GM12878 (cell line): ENCODE measurements at regions not wholly inside any gene's neighbourhood (a gene's known extent, or its start where the extent isn't known, plus 50 kb on each side); places are given as distances from the start of the nearest gene placed in this dataset.

Source experiments
- ATAC-seq: fragments of 200-7000 bp; cut with Tn5 transposase; 3 replicates; pipeline ENCODE4 v1.9.1; 2020; ENCODE audit warnings: mild to moderate bottlenecking, moderate library complexity
- BruUV-seq: library from RNA; stranded (reverse); fragments of 400-500 nt; replicated peaks from 2 replicates; lab custom pipeline; 2021; lab: Mats Ljungman, UMichigan
- CTCF ChIA-PET: fragments of 300-600 bp; sonication (Branson Sonifier 250); formaldehyde crosslinking; extraction: SDS; loops from one replicate; lab custom pipeline; 2021; ENCODE audit warnings: inconsistent platforms; lab: Yijun Ruan, JAX
- POLR2A ChIA-PET: fragments of 350-600 bp; formaldehyde crosslinking; extraction: SDS; loops from one replicate; lab custom pipeline; 2021; ENCODE audit warnings: inconsistent platforms; lab: Charles Lee
- RAD21 ChIA-PET: fragments of 300-600 bp; sonication (Branson Sonifier 250); formaldehyde crosslinking; loops from one replicate; lab custom pipeline; 2023; ENCODE audit warnings: antibody characterized with exemption; ENCODE audit not compliant: unreplicated experiment; lab: Charles Lee
- SMC1A ChIA-PET: fragments of 300-600 bp; sonication (Branson Sonifier 250); formaldehyde crosslinking; loops from one replicate; lab custom pipeline; 2023; ENCODE audit not compliant: unreplicated experiment, uncharacterized antibody; lab: Charles Lee
- DNase-seq: peaks from one replicate; pipeline ENCODE4 v3.0.0-alpha.2; 2011; ENCODE audit warnings: low read depth, low spot score
- FAIRE-seq: peaks from 3 replicates; lab custom pipeline; 2011; peaks lifted over from hg19 to GRCh38; lab: Jason Lieb, UNC
- H2AFZ ChIP-seq: 2 replicates; pipeline ENCODE4 v1.6.0; 2011; ENCODE audit warnings: low read depth, low read length, control low read depth; ENCODE audit not compliant: control insufficient read depth
- H3K27ac ChIP-seq: 2 replicates; pipeline ENCODE4 v1.5.1; 2011; ENCODE audit warnings: control low read depth; ENCODE audit not compliant: control insufficient read depth, insufficient read depth
- H3K27me3 ChIP-seq, 2 experiments: replicated peaks in 1 of 2; 2 replicates each; pipeline versions ENCODE4 v1.6.0 to v1.6.1; 2011; ENCODE audit warnings: low read length in 1 of 2; ENCODE audit not compliant: control insufficient read depth in 2 of 2, insufficient read depth in 2 of 2
- H3K36me3 ChIP-seq, 2 experiments: 2 replicates each; pipeline ENCODE4 v1.5.1; 2011; ENCODE audit warnings: low read length in 1 of 2; ENCODE audit not compliant: control insufficient read depth in 2 of 2, insufficient read depth in 2 of 2
- H3K4me1 ChIP-seq: 2 replicates; pipeline ENCODE4 v1.6.1; 2011; ENCODE audit warnings: mild to moderate bottlenecking, low read length, moderate library complexity, mixed read lengths; ENCODE audit not compliant: control insufficient read depth, insufficient read depth
- H3K4me2 ChIP-seq: 2 replicates; pipeline ENCODE4 v1.6.0; 2011; ENCODE audit warnings: control low read depth; ENCODE audit not compliant: control insufficient read depth, insufficient read depth
- H3K4me3 ChIP-seq: fragments of 200-600 bp; sonication (generic); 2 replicates; pipeline ENCODE4 v1.5.1; 2016
- H3K79me2 ChIP-seq: 2 replicates; pipeline ENCODE4 v1.6.0; 2011; ENCODE audit warnings: low read length; ENCODE audit not compliant: control insufficient read depth, insufficient read depth
- H3K9ac ChIP-seq: 2 replicates; pipeline ENCODE4 v1.8.0; 2011; ENCODE audit warnings: low read length, control low read depth, mixed read lengths; ENCODE audit not compliant: control insufficient read depth, insufficient read depth
- H3K9me3 ChIP-seq: replicated peaks from 3 replicates; pipeline ENCODE4 v1.5.1; 2011; ENCODE audit warnings: mild to moderate bottlenecking, low read length; ENCODE audit not compliant: control insufficient read depth, insufficient read depth
- H4K20me1 ChIP-seq: 2 replicates; pipeline ENCODE4 v1.6.0; 2011; ENCODE audit not compliant: control insufficient read depth, insufficient read depth
- CBFB ChIP-seq: IDR thresholded peaks from 2 replicates; pipeline ENCODE4 v1.6.1; 2016; ENCODE audit warnings: antibody characterized with exemption, low read depth
- CREM ChIP-seq: IDR thresholded peaks from 2 replicates; pipeline ENCODE4 v1.6.1; 2014; ENCODE audit warnings: antibody characterized with exemption, low read depth
- CUX1 ChIP-seq: IDR thresholded peaks from 2 replicates; pipeline ENCODE4 v1.6.1; 2012; ENCODE audit warnings: improper control_type of control experiment, low read depth, low read length; ENCODE audit not compliant: insufficient replicate concordance
- EED ChIP-seq: sonication (generic); IDR thresholded peaks from 2 replicates; pipeline ENCODE4 v1.6.1; 2016; ENCODE audit warnings: antibody characterized with exemption, low read depth
- HDAC6 ChIP-seq: fragments of 200-600 bp; sonication (generic); IDR thresholded peaks from one replicate; pipeline ENCODE4 v1.8.0; 2017; ENCODE audit warnings: antibody characterized with exemption; ENCODE audit not compliant: unreplicated experiment
- JUNB ChIP-seq: IDR thresholded peaks from 2 replicates; pipeline ENCODE4 v1.6.1; 2016; ENCODE audit warnings: antibody characterized with exemption, mild to moderate bottlenecking
- MTA2 ChIP-seq: fragments of 450-650 bp; IDR thresholded peaks from 2 replicates; pipeline ENCODE4 v1.6.1; 2016; ENCODE audit warnings: low read depth, mild to moderate bottlenecking, moderate library complexity
- NR2F1 ChIP-seq: fragments of 450-650 bp; conservative IDR thresholded peaks from 2 replicates; pipeline ENCODE4 v1.6.1; 2017; ENCODE audit warnings: mild to moderate bottlenecking
- SKIL ChIP-seq: fragments of 450-650 bp; IDR thresholded peaks from 2 replicates; pipeline ENCODE4 v1.6.1; 2017; ENCODE audit warnings: mild to moderate bottlenecking, low read depth, inconsistent platforms; ENCODE audit not compliant: poor library complexity, severe bottlenecking
- SREBF2 ChIP-seq: IDR thresholded peaks from 2 replicates; pipeline ENCODE4 v1.6.1; 2012; ENCODE audit warnings: mild to moderate bottlenecking, low read length
- STAT3 ChIP-seq: IDR thresholded peaks from 2 replicates; pipeline ENCODE4 v1.6.1; 2011; ENCODE audit warnings: low read depth, low read length, improper control_type of control experiment
- ZNF24 ChIP-seq: fragments of 450-650 bp; IDR thresholded peaks from 2 replicates; pipeline ENCODE4 v1.6.1; 2017; ENCODE audit warnings: antibody characterized with exemption, mild to moderate bottlenecking
- WGBS: methylation state at CpG from one replicate; pipeline ENCODE4 v1.1.6; 2016; ENCODE audit warnings: low lambda C conversion rate; ENCODE audit not compliant: insufficient replicate concordance, insufficient coverage; ENCODE audit errors: missing lambda C conversion rate; 5-methylcytosine and 5-hydroxymethylcytosine counted together
- in situ Hi-C: fragments of 300-500 bp; cut with MboI; formaldehyde crosslinking; loops from 9 replicates; pipeline ENCODE4 v1.14.3; 2018; ENCODE audit warnings: mixed read lengths
- intact Hi-C: fragments of 100-400 bp; cut with micrococcal nuclease; formaldehyde crosslinking; loops from one replicate; pipeline ENCODE4 v1.14.2; 2022; ENCODE audit not compliant: unreplicated experiment
- TF ChIP-seq, protein P1 (sequence below): IDR thresholded peaks from 2 replicates; pipeline ENCODE4 v1.6.1; 2011; ENCODE audit warnings: borderline replicate concordance, low read depth, mild to moderate bottlenecking, moderate library complexity, mixed read lengths, low read length; ENCODE audit not compliant: insufficient read depth; ENCODE audit errors: extremely low read length
- TF ChIP-seq, protein P2 (sequence below): IDR thresholded peaks from 2 replicates; pipeline ENCODE4 v1.6.1; 2011; ENCODE audit warnings: low read depth, low read length, improper control_type of control experiment, borderline replicate concordance

DNA sequence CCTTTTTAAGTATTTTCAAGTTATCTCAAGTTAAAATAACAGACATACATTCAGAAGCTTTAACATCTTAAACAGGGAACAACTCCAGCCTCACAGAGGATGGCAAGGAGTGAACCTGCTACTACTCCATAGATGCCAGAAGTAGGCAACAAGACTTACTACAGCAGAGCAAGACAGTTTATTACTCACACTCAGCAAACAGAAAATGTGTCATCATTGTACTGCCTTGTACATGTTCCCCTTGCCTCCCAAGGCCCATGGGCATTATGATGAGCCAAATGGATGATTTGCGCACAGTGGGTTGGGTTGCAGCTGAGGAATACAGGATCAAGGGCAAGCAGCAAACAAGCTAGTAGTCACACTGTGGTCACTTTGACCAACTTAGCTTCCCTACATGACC lies 80.6 kb upstream of the VRK2 start:
- no peak overlapping the region for H2AFZ ChIP-seq
- H3K9ac ChIP-seq: no peak overlapping the region
- POLR2A ChIA-PET: interaction anchor here (1.1 kb wide), 1 partner anchor 9 kb away, joined by 3 read pairs; no protein-coding TSS in a partner anchor
- no peak overlapping the region for H3K4me2 ChIP-seq
- TF ChIP-seq ZNF24: no peak
- no peak for TF ChIP-seq CREM
- no peak for TF ChIP-seq SKIL
- TF ChIP-seq, protein P1, sequence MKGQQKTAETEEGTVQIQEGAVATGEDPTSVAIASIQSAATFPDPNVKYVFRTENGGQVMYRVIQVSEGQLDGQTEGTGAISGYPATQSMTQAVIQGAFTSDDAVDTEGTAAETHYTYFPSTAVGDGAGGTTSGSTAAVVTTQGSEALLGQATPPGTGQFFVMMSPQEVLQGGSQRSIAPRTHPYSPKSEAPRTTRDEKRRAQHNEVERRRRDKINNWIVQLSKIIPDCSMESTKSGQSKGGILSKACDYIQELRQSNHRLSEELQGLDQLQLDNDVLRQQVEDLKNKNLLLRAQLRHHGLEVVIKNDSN: no peak
- no peak for TF ChIP-seq STAT3
- TF ChIP-seq CBFB: no peak
- no peak for TF ChIP-seq JUNB
- TF ChIP-seq HDAC6: no peak
- TF ChIP-seq, protein P2, sequence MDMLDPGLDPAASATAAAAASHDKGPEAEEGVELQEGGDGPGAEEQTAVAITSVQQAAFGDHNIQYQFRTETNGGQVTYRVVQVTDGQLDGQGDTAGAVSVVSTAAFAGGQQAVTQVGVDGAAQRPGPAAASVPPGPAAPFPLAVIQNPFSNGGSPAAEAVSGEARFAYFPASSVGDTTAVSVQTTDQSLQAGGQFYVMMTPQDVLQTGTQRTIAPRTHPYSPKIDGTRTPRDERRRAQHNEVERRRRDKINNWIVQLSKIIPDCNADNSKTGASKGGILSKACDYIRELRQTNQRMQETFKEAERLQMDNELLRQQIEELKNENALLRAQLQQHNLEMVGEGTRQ: no peak
- TF ChIP-seq SREBF2: no peak
- TF ChIP-seq NR2F1: no peak
- TF ChIP-seq MTA2: no peak
- no peak for TF ChIP-seq CUX1
- no peak for TF ChIP-seq EED
- H3K9me3 ChIP-seq: no peaks in the 10 kb centered on the region
- DNase-seq: no peak
- H3K4me3 ChIP-seq: no peak overlapping the region
- H3K27ac ChIP-seq: no peak overlapping the region
- in situ Hi-C loops (no loop called here), intact Hi-C loops (no loop called here)
- BruUV-seq: no TSS peak
- H3K4me1 ChIP-seq: no peaks in the 10 kb centered on the region
- no peaks in the 10 kb centered on the region for H3K27me3 ChIP-seq
- CTCF ChIA-PET: interaction anchor here (0.7 to 1.3 kb wide), 2 partner anchors 8 to 17 kb away, joined by 3 read pairs; no protein-coding TSS in a partner anchor
- SMC1A ChIA-PET: interaction anchor here (1.0 to 1.7 kb wide), 4 partner anchors 9 to 57 kb away, joined by 3 to 4 read pairs (median 4); no protein-coding TSS in a partner anchor
- no peaks in the 10 kb centered on the region for H4K20me1 ChIP-seq
- no peaks in the 10 kb centered on the region for H3K79me2 ChIP-seq
- no peak for FAIRE-seq
- RAD21 ChIA-PET: interaction anchor here (0.9 kb wide), 1 partner anchor 16 kb away, joined by 3 read pairs; no protein-coding TSS in a partner anchor
- 100% methylated on average over 1 of the region's 1 CpG for WGBS
- ATAC-seq: no peak
- H3K36me3 ChIP-seq: no peaks in the 10 kb centered on the region
